HG03108 (cell line): ENCODE measurements at regions not wholly inside any gene's neighbourhood (a gene's known extent, or its start where the extent isn't known, plus 50 kb on each side); places are given as distances from the start of the nearest gene placed in this dataset.
"Not testable (repeated sequence)": the region's sequence is repeated elsewhere in the genome, so short reads cannot be mapped to it uniquely, and the experiment has no call there.

ENCODE experiments used
- ATAC-seq: cut with Tn5 transposase; IDR thresholded peaks from one replicate; pipeline ENCODE4 v1.9.1; 2021; ENCODE audit warnings: moderate library complexity; ENCODE audit not compliant: unreplicated experiment

- not testable (repeated sequence) for ATAC-seq
Measured at GRCh38 chr14:106592115-106592852, 1065.9 kb downstream of the TMEM121 start.

DNA sequence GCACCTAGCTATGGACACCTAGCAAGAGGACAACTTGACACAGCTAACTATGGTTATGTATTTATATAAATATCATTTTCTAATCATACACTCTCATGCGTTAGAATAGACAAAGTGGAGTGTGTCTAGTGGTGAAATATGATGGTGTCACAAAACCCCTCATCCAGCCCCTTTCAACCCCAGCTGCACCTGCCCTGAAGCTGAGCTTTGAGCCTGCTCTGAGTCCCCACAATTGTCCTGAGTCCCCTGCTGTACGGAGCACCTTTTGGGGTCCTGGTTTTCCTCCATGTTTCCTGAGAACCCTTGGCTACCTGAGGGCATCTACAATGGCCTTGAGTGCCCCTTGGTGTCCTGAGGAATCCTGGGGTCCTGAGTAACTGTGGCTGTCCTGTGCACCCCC is 1072.8 kb downstream of the TMEM121 start:
- no peak for ATAC-seq

- no peak for ATAC-seq
Measured at GRCh38 chr14:106605548-106606448, 1079.4 kb downstream of the TMEM121 start.

GRCh38 chr14:106606936-106607335 is 1080.6 kb downstream of the TMEM121 start:
- ATAC-seq = no peak

- ATAC-seq = no peak
Measured at GRCh38 chr14:106610691-106611090, 1084.3 kb downstream of the TMEM121 start.

GRCh38 chr14:106613256-106613655 is 1086.9 kb downstream of the TMEM121 start:
- no peak for ATAC-seq

DNA sequence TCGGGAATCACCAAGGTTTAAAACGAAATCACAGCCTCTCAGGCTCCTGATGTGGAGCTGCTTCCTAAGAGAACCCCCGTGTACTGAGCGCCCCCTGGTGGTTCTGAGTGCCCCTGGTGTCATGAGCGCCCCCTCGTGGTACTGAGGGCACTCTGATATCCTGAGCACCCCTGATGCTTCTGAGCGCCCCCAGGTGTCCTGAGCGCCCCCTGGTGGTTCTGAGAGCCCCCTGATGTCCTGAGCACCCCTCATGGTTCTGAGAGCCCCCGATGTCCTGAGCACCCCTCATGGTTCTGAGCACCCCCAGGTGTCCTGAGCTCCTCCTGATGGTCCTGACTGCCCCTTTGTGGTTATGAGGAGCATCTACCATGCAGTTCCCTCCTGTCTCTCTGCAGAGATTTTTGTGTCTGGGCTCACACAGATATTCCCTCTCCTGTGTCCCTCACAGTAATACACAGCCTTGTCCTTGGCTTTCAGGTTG is 1092.1 kb downstream of the TMEM121 start:
- ATAC-seq = not testable (repeated sequence)

DNA sequence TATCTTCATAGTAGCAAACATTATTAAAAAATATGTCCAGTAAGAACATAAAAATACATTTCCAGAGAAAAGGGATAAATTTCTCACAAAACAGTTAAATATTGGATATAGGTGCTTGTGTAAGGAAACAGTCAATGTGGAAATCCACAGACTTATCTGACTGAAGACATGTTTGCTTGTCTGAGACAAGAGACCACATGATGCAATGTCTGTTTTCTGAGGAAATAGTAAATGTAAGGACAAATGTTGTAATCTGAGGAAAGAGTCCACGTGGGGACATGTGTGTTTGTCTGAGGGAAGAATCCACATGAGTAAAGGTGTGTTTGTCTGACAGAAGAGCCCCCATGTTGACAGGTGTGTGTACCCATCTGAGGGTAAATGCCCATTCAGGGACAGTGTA is 1093.2 kb downstream of the TMEM121 start:
- no peak for ATAC-seq

DNA sequence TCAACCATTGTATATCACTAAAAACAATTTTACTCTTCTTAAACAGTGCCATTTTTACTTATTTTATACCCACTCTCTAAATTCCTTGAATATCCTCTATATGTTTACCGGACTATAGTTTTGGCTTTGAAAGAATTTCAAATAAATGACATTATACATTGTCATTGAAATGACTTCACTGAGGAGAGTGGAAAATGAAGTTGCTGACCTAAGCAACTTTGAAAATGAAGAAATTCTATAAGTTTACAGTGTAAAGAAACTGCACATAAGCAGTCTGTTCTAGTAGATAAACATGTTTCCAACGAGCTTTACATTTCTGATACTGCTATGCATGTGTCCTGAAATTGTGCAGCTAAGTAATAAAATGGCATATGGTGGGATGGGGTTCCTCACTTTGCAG is 1094.0 kb downstream of the TMEM121 start:
- ATAC-seq = no peak

DNA sequence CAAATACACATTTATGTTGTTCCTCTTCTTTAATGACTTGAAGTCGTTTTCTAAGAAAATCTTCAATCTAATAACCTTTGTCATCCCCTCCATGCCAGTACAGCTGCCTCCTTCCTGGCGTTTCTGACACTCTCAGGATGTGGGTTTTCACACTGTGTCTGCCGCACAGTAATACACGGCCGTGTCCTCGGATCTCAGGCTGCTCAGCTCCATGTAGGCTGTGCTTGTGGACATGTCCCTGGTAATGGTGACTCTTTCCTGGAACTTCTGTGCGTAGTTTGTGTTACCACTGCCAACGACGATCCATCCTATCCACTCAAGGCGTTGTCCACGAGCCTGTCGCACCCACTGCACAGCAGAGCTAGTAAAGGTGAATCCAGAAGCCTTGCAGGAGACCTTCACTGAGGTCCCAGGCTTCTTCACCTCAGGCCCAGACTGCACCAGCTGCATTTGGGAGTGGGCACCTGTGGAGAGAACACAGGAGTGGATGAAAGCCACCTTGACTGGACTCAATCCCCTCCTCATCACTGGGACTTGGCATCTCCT is 1095.9 kb downstream of the TMEM121 start:
- ATAC-seq = no peak

DNA sequence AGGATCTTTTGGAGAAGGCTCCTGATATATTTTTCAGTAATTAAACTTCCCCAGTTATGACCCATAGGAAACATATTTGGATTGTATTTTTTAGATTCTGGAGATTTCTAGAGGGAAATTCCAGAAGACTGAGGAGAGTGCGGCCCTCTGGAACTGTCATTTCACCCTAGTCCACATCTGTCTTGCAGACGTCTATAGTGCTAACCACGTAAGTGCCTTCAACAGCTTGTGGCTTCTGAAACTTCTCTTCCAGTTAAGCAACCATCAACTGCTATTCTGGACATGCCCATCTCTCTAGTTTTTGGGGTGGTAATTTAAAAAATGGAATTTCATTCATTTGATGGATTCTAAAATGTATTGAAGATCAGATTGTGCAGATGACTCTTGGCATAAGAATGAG is 1098.8 kb downstream of the TMEM121 start:
- no peak for ATAC-seq

GRCh38 chr14:106626469-106626868 is 1100.1 kb downstream of the TMEM121 start:
- ATAC-seq = not testable (repeated sequence)

GRCh38 chr14:106626942-106627588 is 1100.7 kb downstream of the TMEM121 start:
- ATAC-seq = not testable (repeated sequence)

- no peak for ATAC-seq
Measured at GRCh38 chr14:106631879-106632278, 1105.5 kb downstream of the TMEM121 start.

GRCh38 chr14:106633721-106634120 is 1107.3 kb downstream of the TMEM121 start:
- no peak for ATAC-seq

DNA sequence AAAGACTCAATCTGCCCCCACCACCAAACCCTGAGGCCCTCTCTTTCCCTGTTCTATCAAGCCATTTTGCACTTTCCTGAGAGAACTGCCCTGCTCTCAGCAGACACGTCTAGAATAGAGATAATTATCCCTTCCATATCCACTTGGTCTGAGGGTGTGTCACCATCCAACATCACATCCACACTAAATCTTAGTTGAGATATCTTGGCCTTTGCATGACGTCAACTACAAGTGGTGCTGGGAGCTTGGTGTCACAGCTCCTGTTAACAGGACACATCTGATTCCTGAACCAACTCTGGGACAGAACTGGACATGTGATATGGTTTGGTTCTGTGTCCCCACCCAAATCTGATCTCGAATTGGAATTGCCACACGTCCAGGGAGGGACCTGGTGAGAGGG is 1109.2 kb downstream of the TMEM121 start:
- no peak for ATAC-seq

GRCh38 chr14:106638786-106639452 is 1112.5 kb downstream of the TMEM121 start:
- ATAC-seq = not testable (repeated sequence)

GRCh38 chr14:106642090-106642489 is 1115.7 kb downstream of the TMEM121 start:
- no peak for ATAC-seq

GRCh38 chr14:106642971-106643370 is 1116.6 kb downstream of the TMEM121 start:
- not testable (repeated sequence) for ATAC-seq

DNA sequence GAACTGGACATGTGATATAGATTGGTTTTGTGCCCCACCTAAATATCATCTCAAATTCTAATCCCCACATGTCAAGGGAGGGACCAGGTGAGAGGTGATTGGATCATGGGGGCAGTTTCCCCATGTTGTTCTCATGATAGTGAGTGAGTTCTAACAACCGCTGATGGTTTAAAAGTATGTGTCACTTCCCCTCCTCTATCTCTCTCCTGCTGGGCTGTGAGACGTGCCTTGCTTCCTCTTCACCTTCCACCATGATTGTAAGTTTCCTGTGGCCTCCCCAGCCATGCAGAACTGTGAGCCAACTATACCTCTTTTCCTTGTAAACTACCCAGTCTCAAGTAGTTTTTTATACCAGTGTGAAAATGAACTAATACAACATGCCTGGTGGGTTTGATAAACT is 1122.5 kb downstream of the TMEM121 start:
- ATAC-seq = not testable (repeated sequence)
